HEK293 (cell line): ENCODE measurements at regions not wholly inside any gene's neighbourhood (a gene's known extent, or its start where the extent isn't known, plus 50 kb on each side); places are given as distances from the start of the nearest gene placed in this dataset.

Experiments
- ATF2 ChIP-seq: fragments of 450-650 bp; formaldehyde crosslinking; IDR thresholded peaks from 2 replicates; pipeline ENCODE4 v1.5.1; 2016; ENCODE audit warnings: missing biosample characterization, missing genetic modification characterization, low read depth
- MEIS1 ChIP-seq: sonication (generic); formaldehyde crosslinking; IDR thresholded peaks from 2 replicates; pipeline ENCODE4 v1.8.1; 2022; ENCODE audit warnings: missing genetic modification reagents, mild to moderate bottlenecking, borderline replicate concordance
- MYNN ChIP-seq: fragments of 450-650 bp; formaldehyde crosslinking; IDR thresholded peaks from 2 replicates; pipeline ENCODE4 v1.5.1; 2016; ENCODE audit warnings: missing biosample characterization, missing genetic modification characterization, borderline replicate concordance
- ZEB2 ChIP-seq: fragments of 450-650 bp; formaldehyde crosslinking; IDR thresholded peaks from 2 replicates; pipeline ENCODE4 v1.5.1; 2016; ENCODE audit warnings: missing biosample characterization, missing genetic modification characterization
- ZFP37 ChIP-seq: fragments of 450-650 bp; formaldehyde crosslinking; IDR thresholded peaks from 2 replicates; pipeline ENCODE4 v1.5.1; 2016; ENCODE audit warnings: missing biosample characterization, missing genetic modification characterization
- ZNF555 ChIP-seq: fragments of 450-650 bp; formaldehyde crosslinking; conservative IDR thresholded peaks from 2 replicates; pipeline ENCODE4 v1.5.1; 2017; ENCODE audit warnings: missing biosample characterization, mild to moderate bottlenecking, missing genetic modification characterization, inconsistent platforms
- ZNF558 ChIP-seq: fragments of 450-650 bp; formaldehyde crosslinking; IDR thresholded peaks from 2 replicates; pipeline ENCODE4 v1.5.1; 2016; ENCODE audit warnings: missing biosample characterization, missing genetic modification characterization
- ZNF610 ChIP-seq: fragments of 450-650 bp; formaldehyde crosslinking; IDR thresholded peaks from 2 replicates; pipeline ENCODE4 v1.5.1; 2016; ENCODE audit warnings: missing biosample characterization, missing genetic modification characterization, borderline replicate concordance
- ZNF660 ChIP-seq: fragments of 450-650 bp; IDR thresholded peaks from 2 replicates; pipeline ENCODE4 v1.5.1; 2018; ENCODE audit warnings: missing biosample characterization, mild to moderate bottlenecking, missing genetic modification characterization
- ZNF747 ChIP-seq: fragments of 450-650 bp; formaldehyde crosslinking; IDR thresholded peaks from 2 replicates; pipeline ENCODE4 v1.5.1; 2016; ENCODE audit warnings: missing biosample characterization, missing genetic modification characterization
- TF ChIP-seq, protein P1 (sequence below): fragments of 450-650 bp; formaldehyde crosslinking; IDR thresholded peaks from 2 replicates; pipeline ENCODE4 v1.5.1; 2016; ENCODE audit warnings: missing biosample characterization, missing genetic modification characterization
- TF ChIP-seq, protein P2 (sequence below): fragments of 450-650 bp; formaldehyde crosslinking; IDR thresholded peaks from 2 replicates; pipeline ENCODE4 v1.5.1; 2016; ENCODE audit warnings: missing biosample characterization, missing genetic modification characterization

- TF ChIP-seq, protein P1, sequence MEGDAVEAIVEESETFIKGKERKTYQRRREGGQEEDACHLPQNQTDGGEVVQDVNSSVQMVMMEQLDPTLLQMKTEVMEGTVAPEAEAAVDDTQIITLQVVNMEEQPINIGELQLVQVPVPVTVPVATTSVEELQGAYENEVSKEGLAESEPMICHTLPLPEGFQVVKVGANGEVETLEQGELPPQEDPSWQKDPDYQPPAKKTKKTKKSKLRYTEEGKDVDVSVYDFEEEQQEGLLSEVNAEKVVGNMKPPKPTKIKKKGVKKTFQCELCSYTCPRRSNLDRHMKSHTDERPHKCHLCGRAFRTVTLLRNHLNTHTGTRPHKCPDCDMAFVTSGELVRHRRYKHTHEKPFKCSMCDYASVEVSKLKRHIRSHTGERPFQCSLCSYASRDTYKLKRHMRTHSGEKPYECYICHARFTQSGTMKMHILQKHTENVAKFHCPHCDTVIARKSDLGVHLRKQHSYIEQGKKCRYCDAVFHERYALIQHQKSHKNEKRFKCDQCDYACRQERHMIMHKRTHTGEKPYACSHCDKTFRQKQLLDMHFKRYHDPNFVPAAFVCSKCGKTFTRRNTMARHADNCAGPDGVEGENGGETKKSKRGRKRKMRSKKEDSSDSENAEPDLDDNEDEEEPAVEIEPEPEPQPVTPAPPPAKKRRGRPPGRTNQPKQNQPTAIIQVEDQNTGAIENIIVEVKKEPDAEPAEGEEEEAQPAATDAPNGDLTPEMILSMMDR: no peak
- TF ChIP-seq, protein P2, sequence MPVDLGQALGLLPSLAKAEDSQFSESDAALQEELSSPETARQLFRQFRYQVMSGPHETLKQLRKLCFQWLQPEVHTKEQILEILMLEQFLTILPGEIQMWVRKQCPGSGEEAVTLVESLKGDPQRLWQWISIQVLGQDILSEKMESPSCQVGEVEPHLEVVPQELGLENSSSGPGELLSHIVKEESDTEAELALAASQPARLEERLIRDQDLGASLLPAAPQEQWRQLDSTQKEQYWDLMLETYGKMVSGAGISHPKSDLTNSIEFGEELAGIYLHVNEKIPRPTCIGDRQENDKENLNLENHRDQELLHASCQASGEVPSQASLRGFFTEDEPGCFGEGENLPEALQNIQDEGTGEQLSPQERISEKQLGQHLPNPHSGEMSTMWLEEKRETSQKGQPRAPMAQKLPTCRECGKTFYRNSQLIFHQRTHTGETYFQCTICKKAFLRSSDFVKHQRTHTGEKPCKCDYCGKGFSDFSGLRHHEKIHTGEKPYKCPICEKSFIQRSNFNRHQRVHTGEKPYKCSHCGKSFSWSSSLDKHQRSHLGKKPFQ (tag by site-specific recombination): no peak
- TF ChIP-seq ZFP37 (tag by site-specific recombination) (no peak), ATF2 (tag by site-specific recombination) (no peak), ZNF558 (tag by site-specific recombination) (no peak), ZNF555 (tag by site-specific recombination) (no peak), ZNF660 (tag by site-specific recombination) (no peak), ZEB2 (no peak), MYNN (no peak), ZNF747 (tag by site-specific recombination) (no peak), MEIS1 (CRISPR knock-in tag) (no peak), ZNF610 (tag by site-specific recombination) (no peak)
These were observed 324.2 kb downstream of the GBA3 start for GRCh38 chr4:23016981-23017380.
